Panc1 (cell line): ENCODE measurements at regions not wholly inside any gene's neighbourhood (a gene's known extent, or its start where the extent isn't known, plus 50 kb on each side); places are given as distances from the start of the nearest gene placed in this dataset.

Experiments used
- ATAC-seq: fragments of 200-7000 bp; cut with Tn5 transposase; 2 replicates; pipeline ENCODE4 v1.9.1; 2020; ENCODE audit warnings: mild to moderate bottlenecking, moderate library complexity
- BruUV-seq: library from RNA; stranded (reverse); fragments of 400-500 nt; replicated peaks from 2 replicates; lab custom pipeline; 2021; lab: Mats Ljungman, UMichigan
- CTCF ChIA-PET: fragments of 300-600 bp; sonication (Branson Sonifier 250); formaldehyde crosslinking; loops from one replicate; lab custom pipeline; 2022; ENCODE audit warnings: antibody characterized with exemption; lab: Charles Lee
- POLR2A ChIA-PET: fragments of 300-600 bp; sonication (Branson Sonifier 250); formaldehyde crosslinking; loops from one replicate; lab custom pipeline; 2022; ENCODE audit warnings: antibody characterized with exemption; lab: Charles Lee
- DNase-seq: peaks from one replicate; pipeline ENCODE4 v3.0.0-alpha.2; 2010; ENCODE audit warnings: low read depth, low spot score
- H3K27ac ChIP-seq: 2 replicates; pipeline ENCODE4 v1.5.1; 2011; ENCODE audit warnings: mild to moderate bottlenecking, low read length, inconsistent platforms
- H3K27me3 ChIP-seq: fragments of 200-500 bp; sonication (Bioruptor generic); 2 replicates; pipeline ENCODE4 v1.6.0; 2014; ENCODE audit warnings: low read length, inconsistent platforms; ENCODE audit not compliant: control insufficient read depth, insufficient read depth
- H3K36me3 ChIP-seq: fragments of 200-500 bp; sonication (Bioruptor generic); 2 replicates; pipeline ENCODE4 v1.5.1; 2014; ENCODE audit warnings: inconsistent platforms, mild to moderate bottlenecking, low read length, moderate library complexity; ENCODE audit not compliant: control insufficient read depth, insufficient read depth
- H3K4me1 ChIP-seq: 2 replicates; pipeline ENCODE4 v1.5.1; 2011; ENCODE audit warnings: inconsistent platforms, mild to moderate bottlenecking, low read length, moderate library complexity; ENCODE audit not compliant: control insufficient read depth, insufficient read depth
- H3K4me3 ChIP-seq, 2 experiments: 2 replicates each; pipeline ENCODE4 v1.5.1; 2011 to 2012; ENCODE audit warnings: low read depth in 2 of 2, low read length in 2 of 2, mild to moderate bottlenecking in 2 of 2, inconsistent platforms in 1 of 2, moderate library complexity in 1 of 2
- H3K9me3 ChIP-seq: fragments of 200-500 bp; sonication (Bioruptor generic); 2 replicates; pipeline ENCODE4 v1.5.1; 2014; ENCODE audit warnings: low read depth, mild to moderate bottlenecking, inconsistent platforms, low read length, moderate library complexity; ENCODE audit not compliant: control insufficient read depth, insufficient read depth
- CTCF ChIP-seq: fragments of 450-650 bp; IDR thresholded peaks from 2 replicates; pipeline ENCODE4 v1.5.1; 2017; ENCODE audit warnings: mild to moderate bottlenecking
- POLR2AphosphoS5 ChIP-seq: IDR thresholded peaks from 2 replicates; pipeline ENCODE4 v1.6.1; 2012; ENCODE audit warnings: mild to moderate bottlenecking, low read depth, low read length, moderate library complexity
- REST ChIP-seq, 2 experiments: IDR thresholded peaks; 2 replicates each; pipeline ENCODE4 v1.6.1; 2011 to 2012; ENCODE audit warnings: low read depth in 2 of 2, control low read depth in 1 of 2, low read length in 1 of 2, mild to moderate bottlenecking in 1 of 2, moderate library complexity in 1 of 2; ENCODE audit not compliant: insufficient read depth in 1 of 2
- SIN3A ChIP-seq: IDR thresholded peaks from 2 replicates; pipeline ENCODE4 v1.6.1; 2012; ENCODE audit warnings: low read depth, mild to moderate bottlenecking, low read length, moderate library complexity, borderline replicate concordance; ENCODE audit not compliant: insufficient read depth
- TCF7L2 ChIP-seq: IDR thresholded peaks from 2 replicates; pipeline ENCODE4 v1.6.1; 2011; ENCODE audit warnings: mild to moderate bottlenecking, low read depth, low read length, inconsistent platforms
- in situ Hi-C: cut with HindIII; loops from 2 replicates; pipeline ENCODE4 v1.10.0; 2016; ENCODE audit warnings: low sequenced_read_pairs, low pct_unique_long_range_greater_than_20kb
- intact Hi-C: fragments of 100-400 bp; cut with micrococcal nuclease; formaldehyde crosslinking; loops from one replicate; pipeline ENCODE4 v1.10.0; 2022; ENCODE audit not compliant: unreplicated experiment

- in situ Hi-C loops (no loop called here), intact Hi-C loops (no loop called here)
- Histone ChIP-seq H3K4me1 (peaks cover 47% of the 10 kb centered on the region), H3K27ac (peak overlapping the region; percentile 100), H3K27me3 (no peaks in the 10 kb centered on the region), H3K4me3 (no peak overlapping the region), H3K36me3 (no peaks in the 10 kb centered on the region), H3K9me3 (no peaks in the 10 kb centered on the region)
- POLR2A ChIA-PET = interaction anchor here (0.6 kb wide), 1 partner anchor 56 kb away, joined by 3 read pairs; no protein-coding TSS in a partner anchor
- CTCF ChIA-PET = no interaction called here
- no peak for DNase-seq
- BruUV-seq = no TSS peak
- ATAC-seq = no peak
- TF ChIP-seq TCF7L2 (peak; percentile 64), CTCF (no peak), REST (IDR thresholded peaks at IDR 0.05; ENCODE audit: insufficient read depth in 1 of 2, low read depth in 2 of 2, low read length in 1 of 2) (no peak), POLR2AphosphoS5 (no peak)
These were observed 80.4 kb upstream of the ARHGAP29 start for GRCh38 chr1:94317790-94318188.

GRCh38 chr1:94316836-94317789, 79.7 kb upstream of the ARHGAP29 start:
- Histone ChIP-seq H3K36me3 (no peaks in the 10 kb centered on the region), H3K27ac (peak overlapping the region; percentile 100), H3K4me3 (no peak overlapping the region), H3K4me1 (peaks cover 40% of the 10 kb centered on the region), H3K9me3 (no peaks in the 10 kb centered on the region), H3K27me3 (no peaks in the 10 kb centered on the region)
- intact Hi-C loops = no loop called here
- DNase-seq (no peak), ATAC-seq (no peak)
- in situ Hi-C loops = no loop called here
- CTCF ChIA-PET = no interaction called here
- POLR2A ChIA-PET = no interaction called here
- BruUV-seq = no TSS peak
- TF ChIP-seq CTCF (no peak), POLR2AphosphoS5 (no peak), TCF7L2 (no peak), REST (IDR thresholded peaks at IDR 0.05; ENCODE audit: insufficient read depth in 1 of 2, low read depth in 2 of 2, low read length in 1 of 2) (no peak), SIN3A (no peak)
